ENCODE measurements at regions not wholly inside any gene's neighbourhood (a gene's known extent, or its start where the extent isn't known, plus 50 kb on each side); places are given as distances from the start of the nearest gene placed in this dataset.

GRCh38 chr1:4303303-4303702 is 351.1 kb upstream of the AJAP1 start:
- Histone ChIP-seq H3K36me3 (no peaks in the 10 kb centered on the region), H3K9me3 (replicated peaks) (peaks cover 5% of the 10 kb centered on the region; the same call in 1 of the 2 replicates), H3K27ac (no peak overlapping the region), H3K27me3 (replicated peaks) (no peaks in the 10 kb centered on the region), H3K4me3 (no peak overlapping the region), H3K4me1 (replicated peaks) (no peaks in the 10 kb centered on the region)
- no peak for DNase-seq (ENCODE audit: low read depth in 1 of 2, low spot score in 2 of 2)

GRCh38 chr1:4305526-4306301 is 348.7 kb upstream of the AJAP1 start:
- no peaks in the 10 kb centered on the region for H3K4me1 ChIP-seq (replicated peaks)
- peaks cover 5% of the 10 kb centered on the region; the same call in 1 of the 2 replicates for H3K9me3 ChIP-seq (replicated peaks)
- H3K4me3 ChIP-seq: no peak overlapping the region
- DNase-seq (ENCODE audit: low read depth in 1 of 2, low spot score in 2 of 2): no peak
- no peak overlapping the region for H3K27ac ChIP-seq
- no peaks in the 10 kb centered on the region for H3K36me3 ChIP-seq
- no peaks in the 10 kb centered on the region for H3K27me3 ChIP-seq (replicated peaks)

- Histone ChIP-seq H3K36me3 (no peaks in the 10 kb centered on the region), H3K27me3 (replicated peaks) (no peaks in the 10 kb centered on the region), H3K27ac (no peak overlapping the region), H3K9me3 (replicated peaks) (peaks cover 3% of the 10 kb centered on the region; the same call in 1 of the 2 replicates), H3K4me1 (replicated peaks) (no peaks in the 10 kb centered on the region), H3K4me3 (no peak overlapping the region)
- DNase-seq (ENCODE audit: low read depth in 1 of 2, low spot score in 2 of 2): no peak
Measured at GRCh38 chr1:4306559-4307467, 347.6 kb upstream of the AJAP1 start.

- Histone ChIP-seq H3K4me1 (replicated peaks) (no peaks in the 10 kb centered on the region), H3K9me3 (replicated peaks) (peaks cover 3% of the 10 kb centered on the region; the same call in 1 of the 2 replicates), H3K36me3 (no peaks in the 10 kb centered on the region), H3K4me3 (no peak overlapping the region), H3K27me3 (replicated peaks) (no peaks in the 10 kb centered on the region), H3K27ac (no peak overlapping the region)
- DNase-seq (ENCODE audit: low read depth in 1 of 2, low spot score in 2 of 2): peak in 1 of 2 experiments; percentile 23
Measured at GRCh38 chr1:4307468-4307845, 347.0 kb upstream of the AJAP1 start.

- H3K36me3 ChIP-seq: no peaks in the 10 kb centered on the region
- H3K27ac ChIP-seq: no peak overlapping the region
- H3K27me3 ChIP-seq (replicated peaks): no peaks in the 10 kb centered on the region
- H3K4me3 ChIP-seq: no peak overlapping the region
- DNase-seq (ENCODE audit: low read depth in 1 of 2, low spot score in 2 of 2): no peak
- H3K9me3 ChIP-seq (replicated peaks): peaks cover 3% of the 10 kb centered on the region
- no peaks in the 10 kb centered on the region for H3K4me1 ChIP-seq (replicated peaks)
Measured at GRCh38 chr1:4307911-4308545, 346.4 kb upstream of the AJAP1 start.

GRCh38 chr1:4308806-4309205 is 345.6 kb upstream of the AJAP1 start:
- H3K4me3 ChIP-seq: no peak overlapping the region
- peaks cover 3% of the 10 kb centered on the region for H3K9me3 ChIP-seq (replicated peaks)
- H3K27ac ChIP-seq: no peak overlapping the region
- no peak for DNase-seq (ENCODE audit: low read depth in 1 of 2, low spot score in 2 of 2)
- H3K36me3 ChIP-seq: no peaks in the 10 kb centered on the region
- no peaks in the 10 kb centered on the region for H3K27me3 ChIP-seq (replicated peaks)
- no peaks in the 10 kb centered on the region for H3K4me1 ChIP-seq (replicated peaks)

- no peaks in the 10 kb centered on the region for H3K4me1 ChIP-seq (replicated peaks)
- H3K4me3 ChIP-seq: no peak overlapping the region
- no peaks in the 10 kb centered on the region for H3K36me3 ChIP-seq
- H3K27me3 ChIP-seq (replicated peaks): no peaks in the 10 kb centered on the region
- no peak for DNase-seq (ENCODE audit: low read depth in 1 of 2, low spot score in 2 of 2)
- H3K27ac ChIP-seq: no peak overlapping the region
- peaks cover 7% of the 10 kb centered on the region for H3K9me3 ChIP-seq (replicated peaks)
Measured at GRCh38 chr1:4309676-4310320, 344.6 kb upstream of the AJAP1 start.

- H3K4me1 ChIP-seq (replicated peaks): no peaks in the 10 kb centered on the region
- no peak overlapping the region for H3K4me3 ChIP-seq
- no peak overlapping the region for H3K27ac ChIP-seq
- H3K9me3 ChIP-seq (replicated peaks): peaks cover 7% of the 10 kb centered on the region
- H3K27me3 ChIP-seq (replicated peaks): no peaks in the 10 kb centered on the region
- H3K36me3 ChIP-seq: no peaks in the 10 kb centered on the region
- no peak for DNase-seq (ENCODE audit: low read depth in 1 of 2, low spot score in 2 of 2)
Measured at GRCh38 chr1:4310396-4310923, 343.9 kb upstream of the AJAP1 start.

- H3K9me3 ChIP-seq (replicated peaks): peaks cover 7% of the 10 kb centered on the region
- no peaks in the 10 kb centered on the region for H3K27me3 ChIP-seq (replicated peaks)
- no peak for DNase-seq (ENCODE audit: low read depth in 1 of 2, low spot score in 2 of 2)
- no peak overlapping the region for H3K27ac ChIP-seq
- no peaks in the 10 kb centered on the region for H3K36me3 ChIP-seq
- no peak overlapping the region for H3K4me3 ChIP-seq
- H3K4me1 ChIP-seq (replicated peaks): no peaks in the 10 kb centered on the region
Measured at GRCh38 chr1:4312024-4312423, 342.4 kb upstream of the AJAP1 start.

GRCh38 chr1:4315202-4315601 is 339.2 kb upstream of the AJAP1 start:
- Histone ChIP-seq H3K9me3 (replicated peaks) (peaks cover 7% of the 10 kb centered on the region), H3K4me3 (no peak overlapping the region)

GRCh38 chr1:4317207-4317606 is 337.2 kb upstream of the AJAP1 start:
- no peak overlapping the region for H3K27ac ChIP-seq
- no peaks in the 10 kb centered on the region for H3K27me3 ChIP-seq (replicated peaks)
- no peak for DNase-seq (ENCODE audit: low read depth in 1 of 2, low spot score in 2 of 2)
- no peak overlapping the region for H3K4me3 ChIP-seq
- no peaks in the 10 kb centered on the region for H3K4me1 ChIP-seq (replicated peaks)
- H3K36me3 ChIP-seq: no peaks in the 10 kb centered on the region
- peaks cover 7% of the 10 kb centered on the region for H3K9me3 ChIP-seq (replicated peaks)

More at GRCh38 chr1:4315202-4315601, 339.2 kb upstream of the AJAP1 start:
- no peaks in the 10 kb centered on the region for H3K4me1 ChIP-seq (replicated peaks)
- DNase-seq (ENCODE audit: low read depth in 1 of 2, low spot score in 2 of 2): no peak
- H3K27me3 ChIP-seq (replicated peaks): no peaks in the 10 kb centered on the region
- H3K27ac ChIP-seq: no peak overlapping the region
- H3K36me3 ChIP-seq: no peaks in the 10 kb centered on the region

GRCh38 chr1:4318720-4319119 is 335.7 kb upstream of the AJAP1 start:
- Histone ChIP-seq H3K36me3 (no peaks in the 10 kb centered on the region), H3K4me3 (no peak overlapping the region), H3K27ac (no peak overlapping the region), H3K9me3 (replicated peaks) (peaks cover 12% of the 10 kb centered on the region), H3K4me1 (replicated peaks) (no peaks in the 10 kb centered on the region), H3K27me3 (replicated peaks) (no peaks in the 10 kb centered on the region)
- DNase-seq (ENCODE audit: low read depth in 1 of 2, low spot score in 2 of 2): no peak

GRCh38 chr1:4319496-4319895 is 334.9 kb upstream of the AJAP1 start:
- Histone ChIP-seq H3K4me1 (replicated peaks) (no peaks in the 10 kb centered on the region), H3K27ac (no peak overlapping the region), H3K36me3 (no peaks in the 10 kb centered on the region), H3K27me3 (replicated peaks) (no peaks in the 10 kb centered on the region), H3K4me3 (no peak overlapping the region), H3K9me3 (replicated peaks) (peaks cover 10% of the 10 kb centered on the region)
- no peak for DNase-seq (ENCODE audit: low read depth in 1 of 2, low spot score in 2 of 2)
